H9 (cell line): ENCODE measurements at regions not wholly inside any gene's neighbourhood (a gene's known extent, or its start where the extent isn't known, plus 50 kb on each side); places are given as distances from the start of the nearest gene placed in this dataset.

ENCODE experiments used
- DNase-seq: peaks from one replicate; pipeline ENCODE4 v3.0.0-alpha.2; 2017
- H2AFZ ChIP-seq: one replicate; pipeline ENCODE4 v1.6.1; 2013; ENCODE audit warnings: mild to moderate bottlenecking, low read length, control low read depth, moderate library complexity
- H2AK5ac ChIP-seq: 2 replicates; pipeline ENCODE4 v1.6.1; 2013; ENCODE audit warnings: low read length, control low read depth, mixed read lengths; ENCODE audit not compliant: insufficient read length
- H2BK120ac ChIP-seq: one replicate; pipeline ENCODE4 v1.6.1; 2013; ENCODE audit warnings: low read depth, mild to moderate bottlenecking, low read length, control low read depth, inconsistent platforms; ENCODE audit not compliant: poor library complexity, severe bottlenecking
- H2BK12ac ChIP-seq: 2 replicates; pipeline ENCODE4 v1.6.1; 2013; ENCODE audit warnings: low read length, control low read depth, mixed read lengths, low read depth; ENCODE audit not compliant: insufficient read length
- H2BK15ac ChIP-seq: 2 replicates; pipeline ENCODE4 v1.6.1; 2013; ENCODE audit warnings: low read depth, low read length, control low read depth
- H2BK20ac ChIP-seq: one replicate; pipeline ENCODE4 v1.6.1; 2013; ENCODE audit warnings: low read depth, mild to moderate bottlenecking, low read length, control low read depth, inconsistent platforms; ENCODE audit not compliant: poor library complexity, severe bottlenecking
- H2BK5ac ChIP-seq: 2 replicates; pipeline ENCODE4 v1.6.1; 2013; ENCODE audit warnings: low read length, control low read depth, mixed read lengths; ENCODE audit not compliant: insufficient read length
- H3K14ac ChIP-seq: 2 replicates; pipeline ENCODE4 v1.6.1; 2013; ENCODE audit warnings: low read length, control low read depth; ENCODE audit not compliant: insufficient read depth
- H3K18ac ChIP-seq: 2 replicates; pipeline ENCODE4 v1.6.1; 2013; ENCODE audit warnings: low read depth, mild to moderate bottlenecking, mixed read lengths, low read length, control low read depth; ENCODE audit not compliant: insufficient read length
- H3K23ac ChIP-seq: 2 replicates; pipeline ENCODE4 v1.6.1; 2013; ENCODE audit warnings: low read length, control low read depth, mixed read lengths, low read depth; ENCODE audit not compliant: insufficient read length
- H3K23me2 ChIP-seq: 2 replicates; pipeline ENCODE4 v1.6.1; 2013; ENCODE audit warnings: low read depth, mild to moderate bottlenecking, mixed read lengths, low read length, control low read depth; ENCODE audit not compliant: insufficient read length, poor library complexity, severe bottlenecking
- H3K27ac ChIP-seq: 2 replicates; pipeline ENCODE4 v1.5.1; 2013; ENCODE audit warnings: low read length, control low read depth, mixed read lengths, low read depth; ENCODE audit not compliant: insufficient read length
- H3K27me3 ChIP-seq: 2 replicates; pipeline ENCODE4 v1.6.1; 2013; ENCODE audit warnings: low read length, control low read depth, inconsistent platforms; ENCODE audit not compliant: insufficient read depth
- H3K4ac ChIP-seq: 2 replicates; pipeline ENCODE4 v1.6.1; 2013; ENCODE audit warnings: low read depth, mild to moderate bottlenecking, control low read depth, inconsistent platforms, low read length, moderate library complexity
- H3K4me1 ChIP-seq: 2 replicates; pipeline ENCODE4 v1.6.1; 2013; ENCODE audit warnings: low read length, control low read depth, inconsistent platforms; ENCODE audit not compliant: insufficient read depth
- H3K4me2 ChIP-seq: 2 replicates; pipeline ENCODE4 v1.6.1; 2013; ENCODE audit warnings: low read length, control low read depth, mixed read lengths; ENCODE audit not compliant: insufficient read length, insufficient read depth
- H3K56ac ChIP-seq: 2 replicates; pipeline ENCODE4 v1.6.1; 2013; ENCODE audit warnings: low read depth, mild to moderate bottlenecking, mixed read lengths, low read length, control low read depth; ENCODE audit not compliant: insufficient read length
- H3K79me1 ChIP-seq: 2 replicates; pipeline ENCODE4 v1.6.1; 2013; ENCODE audit warnings: low read depth, mild to moderate bottlenecking, moderate library complexity, low read length, control low read depth, inconsistent platforms; ENCODE audit not compliant: insufficient read depth, poor library complexity, severe bottlenecking
- H3K79me2 ChIP-seq: 2 replicates; pipeline ENCODE4 v1.6.1; 2013; ENCODE audit warnings: low read length, control low read depth, inconsistent platforms; ENCODE audit not compliant: insufficient read depth
- H3K9ac ChIP-seq: 2 replicates; pipeline ENCODE4 v1.6.1; 2013; ENCODE audit warnings: low read length, control low read depth, mixed read lengths; ENCODE audit not compliant: insufficient read length; ENCODE audit errors: extremely low read depth
- H3K9me3 ChIP-seq: one replicate; pipeline ENCODE4 v1.6.1; 2013; ENCODE audit warnings: low read depth, low read length, inconsistent platforms; ENCODE audit not compliant: control insufficient read depth
- H3T11ph ChIP-seq: one replicate; pipeline ENCODE4 v1.6.1; 2013; ENCODE audit warnings: mild to moderate bottlenecking, low read length, control low read depth, inconsistent platforms
- H4K20me1 ChIP-seq: one replicate; pipeline ENCODE4 v1.6.1; 2013; ENCODE audit not compliant: control insufficient read depth, insufficient read length, insufficient read depth
- H4K5ac ChIP-seq: 2 replicates; pipeline ENCODE4 v1.6.1; 2013; ENCODE audit warnings: low read depth, mild to moderate bottlenecking, mixed read lengths, low read length, control low read depth; ENCODE audit not compliant: insufficient read length
- H4K8ac ChIP-seq: replicated peaks from 2 replicates; pipeline ENCODE4 v1.6.1; 2013; ENCODE audit warnings: low read length, control low read depth, mixed read lengths, low read depth; ENCODE audit not compliant: insufficient read length
- H4K91ac ChIP-seq: 2 replicates; pipeline ENCODE4 v1.6.1; 2013; ENCODE audit warnings: low read depth, mild to moderate bottlenecking, moderate library complexity, mixed read lengths, low read length, control low read depth; ENCODE audit not compliant: insufficient read length
- H3K27ac Mint-ChIP-seq, 3 experiments: 2 replicates in 2 of 3; 3 replicates in 1 of 3; pipeline ENCODE4 v1.8.0; 2020 to 2021; ENCODE audit warnings: mixed read lengths in 3 of 3, mild to moderate bottlenecking in 1 of 3, moderate library complexity in 1 of 3
- H3K27me3 Mint-ChIP-seq: 2 replicates; pipeline ENCODE4 v1.8.0; 2021; ENCODE audit warnings: low read depth, mild to moderate bottlenecking, moderate library complexity, mixed read lengths
- H3K36me3 Mint-ChIP-seq, 3 experiments: 2 replicates in 2 of 3; 3 replicates in 1 of 3; pipeline ENCODE4 v1.8.0; 2020 to 2021; ENCODE audit warnings: low read depth in 3 of 3, mixed read lengths in 3 of 3; ENCODE audit not compliant: insufficient read depth in 1 of 3
- H3K4me1 Mint-ChIP-seq, 2 experiments: 2 replicates each; pipeline ENCODE4 v1.8.0; 2020; ENCODE audit warnings: mixed read lengths in 2 of 2
- H3K4me3 Mint-ChIP-seq, 2 experiments: 2 replicates in 1 of 2; 3 replicates in 1 of 2; pipeline ENCODE4 v1.8.0; 2020 to 2021; ENCODE audit warnings: mild to moderate bottlenecking in 2 of 2, mixed read lengths in 2 of 2, moderate library complexity in 1 of 2
- H3K9me3 Mint-ChIP-seq, 2 experiments: 2 replicates in 1 of 2; 3 replicates in 1 of 2; pipeline ENCODE4 v1.8.0; 2020; ENCODE audit warnings: mild to moderate bottlenecking in 2 of 2, mixed read lengths in 2 of 2, moderate library complexity in 1 of 2
- CTCF ChIP-seq: fragments of 200-600 bp; sonication (generic); conservative IDR thresholded peaks from 3 replicates; pipeline ENCODE4 v1.8.0; 2021; ENCODE audit warnings: antibody characterized with exemption, mild to moderate bottlenecking
- WGBS: extraction: QIAGEN DNeasy Blood & Tissue Kit; methylation state at CpG from one replicate; pipeline ENCODE4 v1.1.7; 2013; ENCODE audit warnings: missing lambda C conversion rate, low lambda C conversion rate, mixed read lengths; ENCODE audit not compliant: insufficient read length; ENCODE audit errors: extremely low coverage; 5-methylcytosine and 5-hydroxymethylcytosine counted together

GRCh38 chr21:27764056-27764455 is 797.2 kb upstream of the ADAMTS5 start:
- Histone ChIP-seq H2BK15ac (no peak overlapping the region), H2BK20ac (no peak overlapping the region), H2AK5ac (no peak overlapping the region), H3K79me1 (no peaks in the 10 kb centered on the region), H3K23me2 (no peaks in the 10 kb centered on the region), H3K14ac (no peak overlapping the region), H2BK5ac (no peak overlapping the region), H4K91ac (no peak overlapping the region), H2BK120ac (no peak overlapping the region), H3T11ph (no peak overlapping the region), H3K23ac (no peak overlapping the region), H4K20me1 (no peaks in the 10 kb centered on the region), H3K18ac (no peak overlapping the region), H3K9ac (no peak overlapping the region), H3K79me2 (no peaks in the 10 kb centered on the region), H3K56ac (no peak overlapping the region), H4K5ac (no peak overlapping the region), H3K4me1 (0 out of 2 replicates have a peak, but pooled peaks cover 2% of the 10 kb centered on the region), H3K9me3 (no peaks in the 10 kb centered on the region), H4K8ac (no peak overlapping the region), H2BK12ac (no peak overlapping the region), H3K4ac (no peak overlapping the region), H2AFZ (no peak overlapping the region), H3K4me2 (no peak overlapping the region), H3K27me3 (no peaks in the 10 kb centered on the region), H3K27ac (no peak overlapping the region)
- no peak overlapping the region for H3K27ac Mint-ChIP-seq
- TF ChIP-seq CTCF, result no peak
- no peak for DNase-seq
- H3K4me3 Mint-ChIP-seq, result no peak overlapping the region
- no peaks in the 10 kb centered on the region for H3K27me3 Mint-ChIP-seq
- peaks cover 21 to 28% of the 10 kb centered on the region in 2 experiments for H3K4me1 Mint-ChIP-seq
- peaks cover 7 to 14% of the 10 kb centered on the region in 2 experiments for H3K9me3 Mint-ChIP-seq
- no CpG with 5 or more reads among the region's 1 CpG for WGBS
- H3K36me3 Mint-ChIP-seq, result peaks cover 6 to 19% (median 11%) of the 10 kb centered on the region in 3 experiments; a peak in 6 of 7 replicates
